ENCODE measurements at regions not wholly inside any gene's neighbourhood (a gene's known extent, or its start where the extent isn't known, plus 50 kb on each side); places are given as distances from the start of the nearest gene placed in this dataset.
"Not testable (repeated sequence)": the region's sequence is repeated elsewhere in the genome, so short reads cannot be mapped to it uniquely, and the experiment has no call there.

- no peak for DNase-seq
- in situ Hi-C loops (cut with HindIII; ENCODE audit: low pct_ligation_motif_present, low pct_unique_long_range_greater_than_20kb, low sequenced_read_pairs) = no loop called here
These were observed 197.5 kb upstream of the B3GAT1 start for GRCh38 chr11:134609361-134610115.

GRCh38 chr11:134607963-134608750 lies 196.1 kb upstream of the B3GAT1 start:
- in situ Hi-C loops (cut with HindIII; ENCODE audit: low pct_ligation_motif_present, low pct_unique_long_range_greater_than_20kb, low sequenced_read_pairs) = no loop called here
- DNase-seq = no peak

GRCh38 chr11:134606251-134606650 lies 194.2 kb upstream of the B3GAT1 start:
- DNase-seq = no peak
- in situ Hi-C loops (cut with HindIII; ENCODE audit: low pct_ligation_motif_present, low pct_unique_long_range_greater_than_20kb, low sequenced_read_pairs) = no loop called here

GRCh38 chr11:134604886-134605285 lies 192.8 kb upstream of the B3GAT1 start:
- in situ Hi-C loops (cut with HindIII; ENCODE audit: low pct_ligation_motif_present, low pct_unique_long_range_greater_than_20kb, low sequenced_read_pairs) = no loop called here
- DNase-seq = no peak

DNA sequence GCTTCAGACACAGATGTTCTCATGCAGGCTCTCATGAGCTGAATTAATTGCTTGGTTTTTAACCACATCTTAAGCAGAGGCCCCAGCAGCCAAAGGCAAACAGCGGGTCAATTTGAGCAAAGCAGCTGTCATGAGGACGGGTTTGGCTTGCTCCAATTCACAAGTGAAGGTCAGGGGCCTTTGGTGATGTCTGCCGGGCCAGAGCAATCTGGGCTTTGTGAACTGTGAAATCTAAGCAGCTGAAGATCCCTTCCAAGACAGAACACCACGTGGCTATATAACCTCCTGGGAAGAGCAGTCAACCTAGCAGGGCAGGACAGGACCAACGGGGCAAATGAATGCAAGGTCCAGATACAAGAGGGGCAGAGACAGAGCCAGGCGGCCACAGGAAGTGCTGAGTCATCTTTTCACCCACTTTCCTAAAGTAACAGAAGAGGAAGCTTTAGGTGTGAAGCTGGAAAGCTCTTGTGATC lies 187.3 kb upstream of the B3GAT1 start:
- in situ Hi-C loops (cut with HindIII; ENCODE audit: low pct_ligation_motif_present, low pct_unique_long_range_greater_than_20kb, low sequenced_read_pairs) = no loop called here
- no peak for DNase-seq

DNA sequence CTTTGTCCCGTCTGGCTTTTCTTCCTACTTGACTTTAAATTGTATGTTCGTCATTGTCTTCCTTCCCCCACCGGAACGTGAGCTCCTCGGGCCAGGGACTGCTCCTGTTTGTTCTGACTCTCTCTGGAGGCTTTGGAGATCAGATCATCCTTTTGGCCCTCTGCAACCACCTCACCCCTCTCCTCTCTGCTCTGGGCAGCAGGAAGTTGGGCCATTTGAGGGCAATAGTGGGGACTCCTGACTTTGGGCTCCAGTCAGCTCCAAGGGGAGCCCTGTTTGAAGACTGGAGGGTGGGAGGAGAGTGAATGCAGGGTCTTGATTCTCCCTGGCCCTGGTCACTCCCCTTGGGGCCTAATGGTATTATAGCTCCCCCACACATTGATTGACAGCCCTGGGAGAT lies 186.3 kb upstream of the B3GAT1 start:
- in situ Hi-C loops (cut with HindIII; ENCODE audit: low pct_ligation_motif_present, low pct_unique_long_range_greater_than_20kb, low sequenced_read_pairs) = no loop called here
- DNase-seq = no peak

GRCh38 chr11:134597452-134597851 lies 185.4 kb upstream of the B3GAT1 start:
- in situ Hi-C loops (cut with HindIII; ENCODE audit: low pct_ligation_motif_present, low pct_unique_long_range_greater_than_20kb, low sequenced_read_pairs) = no loop called here
- no peak for DNase-seq

GRCh38 chr11:134596404-134596803 lies 184.4 kb upstream of the B3GAT1 start:
- in situ Hi-C loops (cut with HindIII; ENCODE audit: low pct_ligation_motif_present, low pct_unique_long_range_greater_than_20kb, low sequenced_read_pairs) = no loop called here
- DNase-seq = no peak

DNA sequence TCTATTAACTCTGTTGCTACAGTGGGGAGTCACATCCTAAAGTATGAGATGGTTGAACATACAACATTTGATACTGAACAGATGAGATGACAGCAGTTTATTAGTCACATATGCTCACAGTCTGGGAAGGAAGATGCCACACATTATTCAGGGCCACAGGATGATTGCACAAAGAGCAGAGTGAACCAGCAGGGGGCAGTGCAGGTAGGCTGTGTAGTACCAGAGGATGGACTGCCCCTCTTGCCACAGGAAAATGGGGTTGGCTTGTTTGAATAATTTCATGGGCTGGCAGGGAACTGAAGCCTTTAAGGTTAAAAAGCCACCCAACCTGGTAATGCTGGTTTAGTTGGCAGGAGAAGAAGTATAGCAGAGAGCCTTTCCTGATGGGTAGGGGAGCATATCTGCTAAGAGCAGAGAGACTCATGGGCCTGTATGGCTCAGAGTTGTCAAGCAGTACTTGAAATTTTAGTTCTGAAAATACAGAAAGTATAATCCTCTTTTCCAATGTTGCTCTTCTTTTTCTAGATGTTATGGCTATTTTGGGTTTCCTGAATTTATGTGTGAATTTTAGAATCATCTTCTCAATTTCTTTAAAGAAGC lies 180.4 kb upstream of the B3GAT1 start:
- in situ Hi-C loops (cut with HindIII; ENCODE audit: low pct_ligation_motif_present, low pct_unique_long_range_greater_than_20kb, low sequenced_read_pairs) = no loop called here
- peak; percentile 37 for DNase-seq

DNA sequence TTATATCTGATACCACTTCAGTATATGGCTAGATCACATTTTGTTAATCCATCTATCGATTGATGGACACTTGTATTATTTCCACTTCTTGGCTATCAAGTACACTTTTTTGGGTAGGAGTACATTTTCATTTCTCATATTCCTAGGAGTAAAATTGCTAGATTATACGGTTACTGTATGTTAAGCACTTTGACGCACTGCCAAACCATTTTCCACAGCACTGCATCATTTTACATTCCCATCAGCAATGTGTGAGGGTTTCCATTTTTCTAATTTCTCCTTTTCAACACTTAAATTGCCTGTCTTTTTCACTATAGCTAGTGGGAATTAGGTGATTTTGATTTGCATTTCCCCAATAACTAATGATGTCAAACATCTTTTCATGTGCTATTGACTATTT lies 179.3 kb upstream of the B3GAT1 start:
- DNase-seq = no peak
- in situ Hi-C loops (cut with HindIII; ENCODE audit: low pct_ligation_motif_present, low pct_unique_long_range_greater_than_20kb, low sequenced_read_pairs) = no loop called here

GRCh38 chr11:134589129-134589528 lies 177.1 kb upstream of the B3GAT1 start:
- in situ Hi-C loops (cut with HindIII; ENCODE audit: low pct_ligation_motif_present, low pct_unique_long_range_greater_than_20kb, low sequenced_read_pairs) = no loop called here
- no peak for DNase-seq

- DNase-seq; in situ Hi-C loops (cut with HindIII; ENCODE audit: low pct_ligation_motif_present, low pct_unique_long_range_greater_than_20kb, low sequenced_read_pairs): not testable (repeated sequence)
These were observed 176.5 kb upstream of the B3GAT1 start for GRCh38 chr11:134588460-134589110.

DNA sequence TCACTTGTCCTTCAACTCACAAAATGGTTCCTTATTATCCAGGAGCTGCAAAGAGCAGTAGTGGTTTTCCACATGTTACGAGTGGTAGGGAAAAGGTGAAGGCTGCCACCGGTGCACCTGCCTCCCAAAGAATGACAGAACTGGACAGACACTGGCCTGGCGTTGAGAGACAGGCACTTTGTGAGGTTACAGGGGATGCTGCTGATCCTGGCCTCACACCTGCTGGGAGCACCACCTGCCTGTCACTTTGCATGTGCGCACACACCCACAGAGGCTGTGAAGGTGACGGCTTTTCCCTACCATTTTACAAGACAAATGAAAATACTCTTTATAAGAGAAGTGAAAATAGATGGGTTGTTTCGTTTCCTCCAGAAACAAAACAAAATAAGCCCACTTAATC lies 175.3 kb upstream of the B3GAT1 start:
- in situ Hi-C loops (cut with HindIII; ENCODE audit: low pct_ligation_motif_present, low pct_unique_long_range_greater_than_20kb, low sequenced_read_pairs) = no loop called here
- no peak for DNase-seq

DNA sequence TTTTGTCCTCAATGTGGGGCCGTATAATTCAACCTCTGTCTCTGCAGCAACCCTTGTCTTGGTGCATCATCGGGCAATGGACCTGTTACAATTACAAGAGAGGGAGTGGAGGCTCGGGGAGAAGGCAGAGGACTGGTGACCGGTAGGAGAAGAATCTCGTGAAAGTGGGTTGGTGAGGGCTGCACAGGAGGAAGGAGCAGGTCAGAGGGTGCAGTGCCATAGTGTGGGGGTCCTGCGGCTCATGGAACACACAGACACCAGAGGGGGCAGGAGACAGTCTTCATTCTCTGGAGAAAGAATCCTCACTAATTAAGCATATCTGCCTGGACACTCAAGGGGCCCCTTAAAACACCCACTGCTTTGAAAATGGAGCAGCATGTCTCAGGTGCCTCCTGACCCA lies 174.7 kb upstream of the B3GAT1 start:
- in situ Hi-C loops (cut with HindIII; ENCODE audit: low pct_ligation_motif_present, low pct_unique_long_range_greater_than_20kb, low sequenced_read_pairs) = no loop called here
- no peak for DNase-seq

GRCh38 chr11:134585666-134586610 lies 173.9 kb upstream of the B3GAT1 start:
- no peak for DNase-seq
- in situ Hi-C loops (cut with HindIII; ENCODE audit: low pct_ligation_motif_present, low pct_unique_long_range_greater_than_20kb, low sequenced_read_pairs) = no loop called here

- in situ Hi-C loops (cut with HindIII; ENCODE audit: low pct_ligation_motif_present, low pct_unique_long_range_greater_than_20kb, low sequenced_read_pairs) = no loop called here
These were observed 172.8 kb upstream of the B3GAT1 start for GRCh38 chr11:134584706-134585445.

DNA sequence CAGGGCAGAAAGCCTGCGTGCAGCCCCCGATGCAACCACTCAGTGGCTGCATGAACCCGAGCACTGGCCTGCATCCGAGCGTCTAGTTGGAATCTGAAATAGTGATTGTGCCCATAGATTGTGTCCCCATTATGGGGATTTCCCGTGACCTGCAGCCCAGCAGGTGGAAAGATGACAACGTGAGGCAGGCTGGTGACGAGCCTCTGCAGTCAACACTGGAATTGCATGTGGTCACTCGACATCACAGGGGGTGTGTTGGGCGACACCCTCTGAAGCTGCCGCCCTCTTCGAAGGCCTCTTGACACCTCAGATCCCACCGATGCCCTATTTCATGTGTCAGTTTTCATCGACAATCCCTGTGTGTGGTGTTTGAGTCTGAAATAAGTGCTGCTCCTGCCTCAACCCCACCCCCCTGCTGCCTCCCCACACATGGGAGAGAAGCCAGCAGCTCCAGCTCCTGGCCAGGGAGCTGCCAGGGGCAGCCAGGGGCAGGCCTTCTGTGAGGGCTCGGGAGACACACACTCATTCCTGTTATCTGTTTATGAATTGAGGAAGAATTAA lies 172.0 kb upstream of the B3GAT1 start:
- DNase-seq = no peak
- in situ Hi-C loops (cut with HindIII; ENCODE audit: low pct_ligation_motif_present, low pct_unique_long_range_greater_than_20kb, low sequenced_read_pairs) = no loop called here

More at GRCh38 chr11:134584706-134585445, 172.8 kb upstream of the B3GAT1 start:
- DNase-seq = no peak
